HepG2 (cell line): ENCODE measurements at regions not wholly inside any gene's neighbourhood (a gene's known extent, or its start where the extent isn't known, plus 50 kb on each side); places are given as distances from the start of the nearest gene placed in this dataset.

Experiments used
- ATAC-seq: fragments of 200-7000 bp; cut with Tn5 transposase; 3 replicates; pipeline ENCODE4 v1.9.1; 2020; ENCODE audit warnings: mild to moderate bottlenecking, moderate library complexity
- BruUV-seq: library from RNA; stranded (reverse); fragments of 400-500 nt; replicated peaks from 2 replicates; lab custom pipeline; 2021; lab: Mats Ljungman, UMichigan
- CTCF ChIA-PET: fragments of 300-600 bp; formaldehyde crosslinking; extraction: SDS; loops from one replicate; lab custom pipeline; 2021; ENCODE audit warnings: low total read pairs, inconsistent platforms, low intra/inter-chr PET ratio; lab: Yijun Ruan, JAX
- POLR2A ChIA-PET: fragments of 350-600 bp; sonication (Branson Sonifier 250); formaldehyde crosslinking; loops from one replicate; lab custom pipeline; 2020; ENCODE audit warnings: antibody characterized with exemption, inconsistent platforms; lab: Yijun Ruan, JAX
- DNase-seq: peaks from one replicate; pipeline ENCODE4 v3.0.0-alpha.2; 2015; ENCODE audit warnings: low spot score
- FAIRE-seq: peaks from 3 replicates; lab custom pipeline; 2011; peaks lifted over from hg19 to GRCh38; lab: Jason Lieb, UNC
- H2AFZ ChIP-seq: one replicate; pipeline ENCODE4 v1.6.1; 2011; ENCODE audit warnings: low read length, inconsistent platforms
- H3K27ac ChIP-seq: fragments of 300-600 bp; 3 replicates; pipeline ENCODE4 v1.8.0; 2011; ENCODE audit warnings: mixed run types, mild to moderate bottlenecking, mixed read lengths, low read length, inconsistent platforms; ENCODE audit not compliant: insufficient read depth; ENCODE audit errors: extremely low read length
- H3K27me3 ChIP-seq, 2 experiments: fragments of 200-600 bp in 1 of 2; 2 replicates in 1 of 2; 3 replicates in 1 of 2; pipeline versions ENCODE4 v1.6.0 to v1.8.0; 2011; ENCODE audit warnings: low read length in 2 of 2, mild to moderate bottlenecking in 2 of 2, moderate library complexity in 2 of 2, inconsistent platforms in 1 of 2; ENCODE audit not compliant: insufficient read depth in 2 of 2, control insufficient read depth in 1 of 2
- H3K36me3 ChIP-seq, 2 experiments: fragments of 200-600 bp in 1 of 2; replicated peaks in 1 of 2; 2 replicates in 1 of 2; 3 replicates in 1 of 2; pipeline versions ENCODE4 v1.5.1 to v1.8.0; 2011; ENCODE audit warnings: low read length in 2 of 2, inconsistent platforms in 1 of 2; ENCODE audit not compliant: insufficient read depth in 2 of 2, control insufficient read depth in 1 of 2
- H3K4me1 ChIP-seq: 2 replicates; pipeline ENCODE4 v1.5.1; 2012; ENCODE audit warnings: low read length, inconsistent platforms; ENCODE audit not compliant: insufficient read depth
- H3K4me2 ChIP-seq: 2 replicates; pipeline ENCODE4 v1.6.0; 2011; ENCODE audit warnings: low read depth, low read length, inconsistent platforms
- H3K4me3 ChIP-seq, 3 experiments: fragments of 200-600 bp in 1 of 3; sonication (generic), shearing (Covaris generic) in 1 of 3; replicated peaks in 1 of 3; 2 replicates each; pipeline ENCODE4 v1.5.1; 2011 to 2016; ENCODE audit warnings: low read length in 3 of 3, inconsistent platforms in 2 of 3, low read depth in 2 of 3, mild to moderate bottlenecking in 2 of 3, control low read depth in 1 of 3, mixed read lengths in 1 of 3; ENCODE audit not compliant: insufficient read depth in 1 of 3
- H3K79me2 ChIP-seq: one replicate; pipeline ENCODE4 v1.6.1; 2011; ENCODE audit warnings: low read length, inconsistent platforms; ENCODE audit not compliant: insufficient read depth
- H3K9ac ChIP-seq: 2 replicates; pipeline ENCODE4 v1.6.0; 2011; ENCODE audit warnings: mild to moderate bottlenecking, low read depth, low read length, inconsistent platforms; ENCODE audit not compliant: insufficient read depth
- H3K9me3 ChIP-seq: 2 replicates; pipeline ENCODE4 v1.5.1; 2012; ENCODE audit warnings: mild to moderate bottlenecking, low read length
- H4K20me1 ChIP-seq: 2 replicates; pipeline ENCODE4 v1.6.0; 2011; ENCODE audit warnings: inconsistent platforms, mild to moderate bottlenecking, low read length, moderate library complexity; ENCODE audit not compliant: insufficient read depth
- AGO2 ChIP-seq: fragments of 200-400 bp; formaldehyde crosslinking; optimal IDR thresholded peaks from 2 replicates; pipeline ENCODE3; 2017; ENCODE audit warnings: mild to moderate bottlenecking, low read depth, low read length, moderate library complexity
- GZF1 ChIP-seq: sonication (generic); formaldehyde crosslinking; IDR thresholded peaks from 2 replicates; pipeline ENCODE4 v1.5.1; 2020; ENCODE audit warnings: mild to moderate bottlenecking, missing genetic modification reagents
- NFRKB ChIP-seq: fragments of 450-650 bp; IDR thresholded peaks from 2 replicates; pipeline ENCODE4 v1.6.1; 2017
- ZNF34 ChIP-seq: sonication (generic); formaldehyde crosslinking; IDR thresholded peaks from 2 replicates; pipeline ENCODE4 v1.4.0; 2020; ENCODE audit warnings: mild to moderate bottlenecking, missing genetic modification reagents, borderline replicate concordance
- WGBS: methylation state at CpG from one replicate; pipeline ENCODE4 v1.1.6; 2017; ENCODE audit warnings: low lambda C conversion rate; 5-methylcytosine and 5-hydroxymethylcytosine counted together
- in situ Hi-C: cut with HindIII; loops from 2 replicates; pipeline ENCODE4 v1.10.0; 2017; ENCODE audit warnings: low pct_unique_long_range_greater_than_20kb; ENCODE audit not compliant: extremely low pct_ligation_motif_present
- intact Hi-C: fragments of 100-400 bp; cut with micrococcal nuclease; formaldehyde crosslinking; loops from one replicate; pipeline ENCODE4 v1.10.0; 2022; ENCODE audit not compliant: unreplicated experiment
- TF ChIP-seq, protein P1 (sequence below): sonication (generic); formaldehyde crosslinking; IDR thresholded peaks from 2 replicates; pipeline ENCODE4 v1.4.0; 2020; ENCODE audit warnings: missing genetic modification reagents

DNA sequence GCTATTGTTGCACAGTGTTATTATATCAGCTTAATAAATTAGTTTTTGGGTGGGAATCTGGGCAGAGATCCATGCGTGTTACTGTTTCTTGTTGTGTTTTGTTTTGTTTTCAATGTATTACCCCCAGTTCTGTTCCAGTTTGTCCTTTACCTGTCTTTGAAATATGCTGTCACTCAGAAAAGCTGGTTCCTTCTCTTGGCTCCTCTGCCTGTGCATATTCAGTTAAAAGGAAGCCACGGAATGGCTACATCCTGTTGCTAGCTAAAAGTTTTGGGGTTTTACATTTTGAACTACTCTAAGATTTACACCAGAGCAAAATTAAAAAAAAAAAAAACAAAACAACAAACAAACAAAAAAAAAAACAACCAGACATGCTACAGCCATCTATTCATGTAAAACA lies 374.9 kb upstream of the RORB start:
- DNase-seq (no peak), FAIRE-seq (no peak), ATAC-seq (no peak)
- H3K4me3 ChIP-seq = no peak overlapping the region
- H3K79me2 ChIP-seq = no peaks in the 10 kb centered on the region
- intact Hi-C loops (no loop called here), in situ Hi-C loops (no loop called here)
- H3K27me3 ChIP-seq = no peaks in the 10 kb centered on the region
- H3K4me2 ChIP-seq = no peak overlapping the region
- H3K27ac ChIP-seq = no peak overlapping the region
- WGBS = 58% methylated on average over 2 of the region's 2 CpGs
- H3K36me3 ChIP-seq = no peaks in the 10 kb centered on the region
- no peak overlapping the region for H2AFZ ChIP-seq
- POLR2A ChIA-PET = no interaction called here
- H3K9ac ChIP-seq = no peak overlapping the region
- no peaks in the 10 kb centered on the region for H3K4me1 ChIP-seq
- CTCF ChIA-PET = no interaction called here
- no peaks in the 10 kb centered on the region for H3K9me3 ChIP-seq
- no TSS peak for BruUV-seq
- no peaks in the 10 kb centered on the region for H4K20me1 ChIP-seq
- no peak for TF ChIP-seq ZNF34 (CRISPR knock-in tag)
- TF ChIP-seq, all 625 proteins: peak for 0

DNA sequence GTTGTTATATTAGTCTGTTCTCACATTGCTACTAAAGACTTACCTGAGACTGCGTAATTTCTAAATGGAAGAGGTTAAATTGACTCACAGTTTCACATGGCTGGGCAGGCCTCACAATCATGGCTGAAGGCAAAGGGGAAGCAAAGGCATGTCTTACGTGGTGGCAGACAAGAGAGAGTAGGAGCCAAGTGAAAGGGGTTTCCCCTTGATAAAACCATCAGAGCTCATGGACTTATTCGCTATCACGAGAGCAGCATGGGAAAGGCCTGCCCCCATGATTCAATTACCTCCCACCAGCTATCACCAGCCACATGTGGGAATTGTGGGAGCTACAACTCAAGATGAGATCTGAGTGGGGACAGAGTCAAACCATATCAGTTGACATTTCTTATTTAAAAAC lies 374.5 kb upstream of the RORB start:
- no peaks in the 10 kb centered on the region for H3K4me1 ChIP-seq
- CTCF ChIA-PET = no interaction called here
- 63% methylated on average over 4 of the region's 4 CpGs for WGBS
- in situ Hi-C loops = no loop called here
- H3K27me3 ChIP-seq = no peaks in the 10 kb centered on the region
- no peaks in the 10 kb centered on the region for H3K36me3 ChIP-seq
- no peak overlapping the region for H3K4me2 ChIP-seq
- H3K9me3 ChIP-seq = no peaks in the 10 kb centered on the region
- no peaks in the 10 kb centered on the region for H3K79me2 ChIP-seq
- POLR2A ChIA-PET = no interaction called here
- no TSS peak for BruUV-seq
- H3K4me3 ChIP-seq = no peak overlapping the region
- FAIRE-seq = no peak
- no peak overlapping the region for H2AFZ ChIP-seq
- TF ChIP-seq GZF1 (CRISPR knock-in tag) = no peak
- TF ChIP-seq, protein P1, sequence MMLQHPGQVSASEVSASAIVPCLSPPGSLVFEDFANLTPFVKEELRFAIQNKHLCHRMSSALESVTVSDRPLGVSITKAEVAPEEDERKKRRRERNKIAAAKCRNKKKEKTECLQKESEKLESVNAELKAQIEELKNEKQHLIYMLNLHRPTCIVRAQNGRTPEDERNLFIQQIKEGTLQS (CRISPR knock-in tag) = no peak
- no peak for TF ChIP-seq NFRKB
- no peak for TF ChIP-seq AGO2
- ATAC-seq = no peak
- no peak for DNase-seq
- intact Hi-C loops = no loop called here
- no peak overlapping the region for H3K27ac ChIP-seq
- H4K20me1 ChIP-seq = no peaks in the 10 kb centered on the region
- no peak overlapping the region for H3K9ac ChIP-seq
